ENCODE measurements at regions not wholly inside any gene's neighbourhood (a gene's known extent, or its start where the extent isn't known, plus 50 kb on each side); places are given as distances from the start of the nearest gene placed in this dataset.

DNA sequence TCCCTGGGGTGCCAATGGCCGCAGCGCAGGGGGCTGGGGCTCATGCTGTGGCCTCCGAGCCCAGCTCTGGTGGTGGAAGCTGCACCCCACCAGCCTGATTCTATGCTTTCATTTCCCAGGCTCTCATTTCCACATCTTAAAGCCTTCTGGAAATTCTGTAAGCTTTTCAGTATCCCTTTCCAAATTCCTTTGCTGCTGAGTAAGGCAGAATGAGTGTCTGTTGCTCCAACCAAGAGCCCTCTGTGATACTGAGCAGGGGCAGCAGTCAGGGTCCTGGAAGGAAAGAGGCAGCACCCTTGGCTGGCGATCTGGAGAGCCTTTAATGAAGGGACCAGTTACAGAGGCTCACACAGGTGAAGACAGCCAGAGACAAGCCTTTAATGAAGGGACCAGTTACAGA, 79.5 kb upstream of the FOXF1 start:
- no peak for DNase-seq

DNA sequence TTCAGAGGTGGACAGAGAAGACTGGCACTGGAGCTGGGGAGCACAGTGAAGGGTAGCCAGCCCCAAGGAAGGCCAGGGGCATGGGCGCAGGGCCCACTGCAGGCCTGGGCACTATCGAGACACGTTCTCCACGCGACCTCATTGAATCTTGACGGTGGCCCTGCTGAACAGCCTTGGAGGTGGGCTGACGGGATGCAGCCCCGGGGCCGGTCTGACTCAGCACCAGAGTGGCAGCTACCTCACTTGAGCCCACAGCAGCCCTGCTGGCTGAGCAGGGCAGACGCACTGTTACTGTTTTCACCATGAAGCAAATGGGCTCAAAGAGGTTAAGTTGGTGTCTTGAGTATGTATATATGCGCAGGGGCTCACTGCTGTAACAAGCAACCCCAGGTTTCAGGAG, 78.8 kb upstream of the FOXF1 start:
- no peak for DNase-seq

DNA sequence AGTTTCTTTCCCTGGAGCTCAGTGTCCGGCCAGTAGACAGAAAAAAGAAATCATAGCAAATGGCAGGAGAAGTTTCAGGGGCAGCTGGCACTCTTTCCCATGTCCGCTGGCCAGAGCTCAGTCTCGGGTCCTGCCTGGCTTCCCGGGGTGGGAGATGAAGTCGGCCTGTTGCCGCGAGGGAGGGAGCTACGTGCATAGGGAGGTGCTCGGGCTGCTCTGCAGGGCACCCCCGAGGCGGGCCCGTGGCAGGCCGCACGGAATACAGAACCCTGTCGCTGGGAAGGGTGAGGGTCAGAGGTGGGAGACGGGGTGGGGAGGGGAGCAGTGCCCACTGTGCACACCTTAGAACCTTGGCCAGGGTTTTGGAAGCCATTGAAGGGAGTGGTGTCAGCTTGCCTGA, 78.3 kb upstream of the FOXF1 start:
- DNase-seq = no peak

DNA sequence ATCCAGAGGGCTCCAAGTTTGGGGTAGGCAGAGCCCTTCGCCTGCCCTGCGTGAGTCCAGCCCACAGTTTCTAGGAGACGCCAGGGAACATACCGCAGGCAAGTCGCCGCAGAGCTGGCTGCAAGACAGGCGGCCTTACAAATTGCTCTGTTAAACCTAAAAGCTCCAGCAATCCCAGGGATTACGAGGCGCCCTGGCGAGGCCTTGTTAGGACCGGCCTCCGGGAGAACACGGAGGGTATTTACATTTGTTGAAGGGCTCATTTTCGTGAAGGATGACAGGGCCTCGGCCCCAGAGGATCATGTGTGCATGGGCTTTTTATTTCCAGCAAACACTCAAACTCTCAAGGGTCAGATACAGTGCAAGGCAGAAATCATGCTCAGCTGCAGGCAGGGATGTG, 77.6 kb upstream of the FOXF1 start:
- no peak for DNase-seq

DNA sequence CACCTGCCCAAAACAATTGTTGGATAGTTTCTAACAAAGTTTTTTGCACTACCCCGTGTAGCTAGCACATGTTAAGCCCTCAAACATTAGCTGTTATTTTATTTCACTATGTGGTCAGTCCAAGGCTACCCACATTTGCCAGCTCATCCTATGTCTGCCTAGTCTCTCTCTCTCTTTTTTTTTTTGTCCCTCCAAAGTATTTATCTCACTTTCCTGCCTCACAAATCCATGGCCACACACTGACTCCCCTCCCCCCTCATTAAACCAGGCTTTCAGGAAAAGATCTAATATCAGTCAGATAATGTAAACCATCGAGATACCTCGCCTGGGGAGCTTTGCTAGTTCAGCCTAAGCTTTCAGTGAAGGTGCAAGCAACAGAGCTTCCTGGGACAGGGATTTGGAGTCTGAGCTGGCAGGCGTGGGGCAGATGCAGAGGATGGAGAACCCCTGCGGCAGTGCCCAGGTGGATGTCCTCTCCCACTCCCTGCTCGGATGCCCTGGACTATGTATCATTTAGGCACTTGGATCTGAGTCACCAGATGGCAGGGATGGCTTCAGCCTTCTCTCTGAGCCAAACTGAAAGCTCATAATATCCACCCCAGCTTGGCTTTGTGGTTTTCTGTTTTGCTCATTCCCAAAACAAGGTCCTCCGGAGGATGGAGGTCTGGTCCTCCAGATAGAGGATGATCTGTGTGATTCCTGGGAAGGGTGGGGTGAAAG, 73.7 kb upstream of the FOXF1 start:
- no peak for DNase-seq

DNA sequence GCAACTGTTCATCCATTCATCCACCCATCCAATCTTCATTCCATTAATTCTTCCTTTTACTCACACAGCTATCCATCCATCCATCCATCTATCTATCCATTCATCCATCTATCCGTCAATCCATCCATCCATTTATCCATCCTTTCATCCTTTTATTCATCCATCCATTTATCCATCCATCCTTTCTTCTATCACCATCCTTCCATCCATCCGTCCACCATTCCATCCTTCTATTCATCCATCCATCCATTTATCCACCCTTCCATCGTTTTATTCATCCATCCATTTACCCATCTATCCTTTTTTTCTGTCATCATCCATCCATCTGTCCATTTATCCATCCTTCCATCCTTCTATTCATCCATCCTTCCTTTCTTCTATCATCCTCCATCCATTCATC, 73.0 kb upstream of the FOXF1 start:
- no peak for DNase-seq

DNA sequence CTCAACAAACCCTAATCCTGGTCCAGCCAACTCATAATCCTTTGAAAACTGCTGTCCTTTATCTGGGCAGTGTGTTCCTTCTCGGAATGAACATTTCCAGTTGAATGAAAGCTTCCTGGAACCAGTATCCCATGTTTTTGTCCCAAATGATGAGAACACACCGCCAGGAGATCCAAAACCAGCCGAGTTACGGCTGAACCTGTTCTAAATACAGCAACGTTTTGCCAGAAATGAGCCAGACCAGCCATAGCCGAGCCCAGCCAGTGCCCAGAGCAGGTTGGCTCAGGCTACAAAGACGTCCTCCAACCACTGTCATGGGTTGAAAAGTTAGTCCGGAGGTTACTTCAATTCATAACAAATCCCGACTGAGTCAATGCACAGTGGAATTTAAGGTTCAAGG, 67.6 kb upstream of the FOXF1 start:
- no peak for DNase-seq

DNA sequence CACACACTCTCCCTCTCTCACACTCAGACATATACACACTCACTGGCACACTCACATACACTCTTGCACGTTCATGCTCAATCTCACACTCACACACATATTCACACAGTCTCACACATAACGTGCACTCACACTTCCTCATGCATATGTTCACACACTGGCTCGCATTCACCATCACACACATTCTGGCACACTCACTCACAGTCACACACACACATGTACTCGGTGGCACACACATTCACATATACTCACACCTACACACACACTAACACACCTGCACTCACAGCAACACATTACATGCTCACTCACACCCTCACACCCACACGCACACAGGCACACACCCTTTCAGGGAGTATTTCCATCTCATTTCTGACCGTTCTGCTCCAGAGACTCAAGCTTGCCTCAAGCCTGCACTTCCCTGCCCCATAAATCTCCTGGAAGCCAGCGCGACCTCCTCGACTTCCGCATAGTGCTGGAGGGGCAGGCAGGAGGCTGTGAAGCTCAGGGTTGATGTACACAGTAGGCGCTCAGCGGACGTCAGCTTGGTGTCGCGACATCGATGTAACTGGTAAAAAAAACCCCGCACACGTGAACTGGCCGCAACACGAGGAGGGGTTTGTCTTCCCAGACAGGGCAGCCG, 66.7 kb upstream of the FOXF1 start:
- DNase-seq = no peak

DNA sequence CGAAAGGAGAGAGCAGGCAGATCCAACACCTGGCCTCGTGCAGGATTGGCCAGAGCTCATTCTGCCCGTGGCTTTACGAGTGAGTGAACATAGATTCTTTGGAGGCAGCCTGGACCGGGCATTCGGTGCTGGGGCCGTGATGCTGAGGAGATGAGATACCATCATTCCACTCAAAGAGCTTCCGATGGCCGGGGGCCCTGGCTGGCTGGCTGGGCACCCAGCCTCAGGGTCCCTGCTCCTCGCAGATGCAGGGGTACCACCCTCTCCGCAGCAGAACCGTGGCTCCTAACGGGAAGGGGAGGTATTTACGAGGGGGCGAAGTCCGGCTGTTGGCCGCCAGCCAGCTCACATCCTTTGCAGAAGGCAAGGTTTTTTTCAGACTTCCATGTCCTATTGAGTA, 66.1 kb upstream of the FOXF1 start:
- no peak for DNase-seq

DNA sequence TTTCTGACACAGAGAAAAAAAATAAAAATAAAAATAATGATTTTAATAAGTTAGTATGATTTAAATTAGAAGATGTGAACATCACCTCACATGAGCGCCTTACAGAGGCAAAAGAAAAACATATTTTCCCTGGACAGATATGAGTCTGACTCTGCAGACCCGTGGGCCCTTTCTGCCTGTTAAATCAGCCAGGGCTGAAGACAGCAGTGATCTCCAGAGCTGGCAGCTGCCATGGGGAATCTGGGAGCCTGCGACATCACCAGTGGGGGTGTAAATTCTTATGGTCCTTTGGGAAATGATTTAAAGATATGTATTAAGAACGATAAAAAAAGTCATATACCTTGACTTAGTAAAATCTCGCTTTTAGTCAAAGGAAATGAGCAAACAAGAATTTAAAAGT, 65.7 kb upstream of the FOXF1 start:
- DNase-seq = no peak

DNA sequence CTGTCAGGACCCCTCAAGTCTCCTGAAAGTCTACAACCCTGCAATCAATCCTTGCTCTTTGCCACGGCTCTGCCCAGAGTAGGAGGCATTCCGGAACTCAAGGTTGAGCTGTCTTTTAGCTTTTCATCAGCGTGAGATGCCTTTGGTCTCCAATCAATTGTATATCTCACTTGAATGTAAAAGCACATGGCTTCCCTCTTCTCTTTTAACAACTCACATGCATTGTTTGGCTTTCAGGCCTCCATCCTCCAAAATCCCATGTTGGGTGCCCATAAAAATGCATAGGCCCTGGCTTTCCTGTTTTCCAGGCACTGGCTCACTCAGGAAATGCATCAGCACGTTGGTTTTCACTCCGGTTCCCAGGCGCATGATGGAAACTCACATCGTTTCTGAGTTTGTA, 64.0 kb upstream of the FOXF1 start:
- DNase-seq = no peak

DNA sequence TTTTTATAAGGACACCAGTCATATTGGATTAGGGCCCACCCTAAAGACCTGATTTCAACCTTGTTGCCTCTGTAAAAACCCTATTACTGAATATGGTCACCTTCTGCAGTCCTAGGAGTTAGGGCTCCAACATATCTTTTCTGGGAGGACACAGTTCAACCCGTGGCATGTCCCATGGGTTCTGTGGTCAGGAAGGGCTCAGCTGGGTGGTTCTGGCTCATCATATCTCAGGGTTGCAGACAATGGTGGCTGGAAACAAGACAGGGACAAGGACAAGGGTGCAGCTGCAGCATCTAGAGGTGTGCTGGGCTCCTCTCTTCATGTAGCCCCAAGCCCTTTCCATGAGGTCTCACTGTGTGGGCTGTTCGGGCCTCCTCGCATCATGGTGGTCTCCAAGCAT, 63.1 kb upstream of the FOXF1 start:
- no peak for DNase-seq

DNA sequence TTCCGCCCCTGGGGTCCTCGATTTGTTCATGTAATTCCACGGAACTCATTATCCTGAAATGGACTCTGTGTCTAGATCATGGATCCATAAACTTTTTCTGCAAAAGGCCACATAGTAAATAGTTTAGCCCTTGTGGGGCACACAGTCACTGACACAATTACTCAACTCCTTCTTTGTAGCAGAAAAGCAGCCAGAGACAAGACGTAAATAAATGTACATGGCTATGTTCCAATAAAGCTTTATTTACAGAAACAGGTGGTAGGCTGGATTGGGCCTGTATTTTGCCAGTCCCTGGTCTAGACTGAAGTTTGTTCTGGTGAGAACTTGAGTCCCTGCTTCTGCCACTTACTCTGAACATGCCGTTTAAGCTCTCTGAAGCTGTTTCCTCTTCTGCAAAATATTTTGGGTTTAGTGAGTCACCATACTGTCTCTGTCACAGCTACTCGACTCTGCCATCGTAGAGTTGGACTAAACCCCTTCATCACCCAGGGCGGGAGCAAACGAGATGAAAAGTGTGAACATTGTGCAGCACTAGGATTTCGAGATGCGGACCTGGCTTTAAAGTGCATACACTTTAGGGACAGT, 61.9 kb upstream of the FOXF1 start:
- no peak for DNase-seq

DNA sequence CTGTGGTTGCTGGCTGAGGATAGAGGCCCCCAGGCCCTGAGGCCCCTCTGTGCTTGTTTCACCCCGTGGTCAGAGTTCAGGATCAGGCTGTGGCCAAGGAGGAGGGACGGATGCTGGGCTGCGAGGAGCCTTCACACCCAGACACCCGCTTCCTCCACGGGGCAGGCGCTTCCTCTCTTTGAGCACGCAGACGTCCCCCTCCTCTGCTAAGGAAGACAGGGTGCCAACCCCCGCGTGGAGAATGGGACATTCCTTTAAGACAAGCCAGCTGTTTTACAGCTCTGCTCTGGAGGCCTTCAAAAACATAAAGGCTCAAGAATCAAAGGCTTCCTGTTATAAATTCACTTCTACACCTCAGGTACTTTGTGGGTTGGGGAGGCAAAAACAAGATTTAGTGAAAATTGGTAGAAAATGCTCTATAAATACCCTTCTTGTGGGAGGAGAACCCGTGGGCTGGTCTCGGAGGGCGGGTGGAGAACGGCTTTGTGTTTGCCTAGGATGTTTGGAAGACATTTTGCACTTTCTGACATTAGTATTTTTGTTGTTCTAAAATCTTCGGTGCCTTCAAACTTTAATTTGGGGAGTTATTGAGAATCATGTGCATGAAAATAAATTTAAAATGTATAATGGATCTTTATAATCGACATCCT, 60.8 kb upstream of the FOXF1 start:
- DNase-seq = no peak

DNA sequence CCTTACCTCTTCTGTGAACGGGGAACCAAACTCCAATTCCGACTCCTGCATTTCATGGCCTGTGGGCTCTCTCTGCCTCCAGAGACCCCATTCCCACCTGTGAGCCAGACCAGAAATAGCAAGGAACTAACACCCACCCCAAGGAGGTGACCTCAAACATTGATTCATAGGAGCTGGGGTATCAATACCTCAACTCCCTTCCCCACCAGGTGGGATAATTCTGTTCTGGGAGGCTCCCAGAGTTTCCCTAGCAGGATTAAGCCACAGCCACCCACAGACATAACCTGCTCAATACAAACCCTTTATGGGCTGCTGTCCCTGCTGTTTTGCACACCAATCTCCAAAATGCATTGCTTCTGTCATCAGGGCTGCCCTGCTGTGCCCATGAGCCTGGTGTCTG, 59.6 kb upstream of the FOXF1 start:
- no peak for DNase-seq

DNA sequence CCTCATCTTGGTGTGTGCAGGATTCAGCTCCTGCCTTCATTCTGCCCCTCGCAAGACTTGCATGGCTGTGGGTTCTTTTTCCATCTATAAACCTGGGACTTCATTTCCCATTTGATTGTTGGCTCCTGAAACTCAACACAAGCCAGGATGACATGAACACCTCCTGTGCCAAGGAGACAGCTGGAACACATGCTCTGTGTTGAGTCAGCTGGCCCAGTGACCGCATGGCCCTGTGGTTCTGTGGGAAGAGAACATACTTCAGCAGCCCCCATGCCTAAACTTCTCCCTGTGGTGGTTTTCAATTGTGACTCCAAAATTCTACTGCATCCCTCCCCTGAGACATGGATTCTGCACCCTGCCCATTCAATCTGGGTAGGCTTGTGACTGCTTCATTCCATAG, 57.9 kb upstream of the FOXF1 start:
- DNase-seq = no peak

DNA sequence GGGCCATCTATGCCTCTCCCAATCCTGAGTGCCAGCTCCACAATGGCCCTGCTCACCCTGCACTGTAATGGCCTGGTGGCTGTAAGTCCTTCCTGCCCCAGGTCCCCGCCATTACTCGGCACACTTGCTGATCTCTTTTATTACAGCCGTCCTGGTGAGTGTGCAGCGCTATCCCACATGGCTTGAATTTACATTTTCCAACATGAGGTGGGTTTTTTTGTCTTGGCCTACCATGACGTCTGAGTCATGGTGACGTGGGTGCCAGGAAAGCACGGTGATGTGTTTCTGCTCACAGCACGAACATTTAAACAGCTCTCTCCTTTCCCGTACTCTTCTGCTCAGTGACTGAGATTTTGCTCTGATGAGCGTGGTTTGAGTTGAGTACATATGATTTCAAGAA, 55.2 kb upstream of the FOXF1 start:
- no peak for DNase-seq

DNA sequence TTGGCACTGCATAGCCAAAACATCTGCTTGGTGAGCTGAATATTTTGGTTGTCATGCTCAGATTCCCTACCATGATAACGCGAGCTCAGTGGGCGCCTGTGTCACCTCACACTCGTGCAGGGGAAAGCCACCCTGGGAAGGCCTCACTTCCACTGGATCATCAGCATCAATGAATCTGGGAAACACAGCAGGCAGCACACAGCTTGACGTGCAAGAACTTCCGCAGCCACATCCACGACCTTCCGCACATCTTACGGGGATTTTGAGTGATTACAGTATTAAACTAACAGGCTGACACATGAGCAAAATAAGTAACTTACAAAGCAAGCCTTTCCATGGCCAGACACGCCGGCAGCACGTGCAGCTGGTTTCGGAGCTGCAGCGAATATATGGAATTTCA, 54.7 kb upstream of the FOXF1 start:
- DNase-seq = no peak

DNA sequence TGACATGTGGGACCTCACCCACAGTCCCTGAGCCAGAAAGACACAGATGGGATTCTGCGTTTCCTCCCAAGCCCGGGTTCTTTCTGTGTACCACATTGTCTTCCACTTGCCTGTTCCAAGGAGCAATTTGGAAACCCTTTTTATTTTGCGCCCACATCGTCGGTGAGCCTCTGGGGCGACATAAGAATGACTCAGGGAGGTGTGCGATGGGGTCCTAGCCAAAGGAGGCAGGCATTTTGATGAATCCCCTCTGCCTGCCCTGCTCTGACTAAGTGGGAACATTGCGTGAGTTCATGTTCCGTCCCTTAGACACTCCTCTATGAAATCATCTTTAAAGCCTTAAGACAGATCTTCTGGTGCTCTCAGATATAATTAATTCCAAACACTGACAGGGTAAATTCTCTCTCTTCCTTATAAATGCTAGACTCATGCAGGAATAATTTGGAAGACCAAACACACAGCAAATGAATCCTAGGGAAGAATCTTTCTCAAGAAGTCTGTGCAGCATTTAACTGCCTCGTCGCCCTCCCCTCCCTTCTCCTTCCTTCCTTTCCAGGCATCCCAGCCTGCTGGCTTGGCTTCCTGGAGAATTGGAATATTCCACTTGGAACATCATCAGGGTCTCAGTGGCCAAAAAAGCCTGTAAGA, 52.7 kb upstream of the FOXF1 start:
- DNase-seq = no peak

DNA sequence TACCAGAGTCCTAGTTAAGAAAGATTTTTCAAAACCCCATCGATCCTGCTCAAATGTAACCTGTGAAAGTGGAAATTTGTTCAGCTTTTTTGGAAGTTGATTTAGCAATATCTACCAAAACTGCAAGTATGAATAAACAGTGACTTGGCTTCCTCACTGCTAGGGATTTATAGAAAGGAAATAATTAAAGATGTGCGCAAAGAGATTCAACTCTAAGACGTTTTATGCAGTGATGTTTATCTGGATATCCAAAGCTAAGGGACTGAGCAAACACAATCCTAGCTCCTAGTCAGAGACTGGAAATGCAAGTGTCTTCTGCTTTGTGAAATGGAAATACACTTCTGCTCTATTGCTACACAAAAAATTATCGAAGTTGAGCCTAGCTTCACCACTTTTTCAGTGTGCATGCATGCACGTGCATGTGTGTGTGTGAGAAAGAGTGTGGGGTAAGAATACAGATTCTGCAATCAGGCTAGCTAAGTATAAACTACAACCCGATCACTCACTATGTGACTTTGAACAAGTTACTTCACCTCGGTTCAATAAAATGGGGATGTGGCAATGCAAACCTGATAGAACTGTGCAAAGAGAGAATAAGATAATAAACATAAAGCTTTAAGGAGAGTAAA, 52.1 kb upstream of the FOXF1 start:
- no peak for DNase-seq

DNA sequence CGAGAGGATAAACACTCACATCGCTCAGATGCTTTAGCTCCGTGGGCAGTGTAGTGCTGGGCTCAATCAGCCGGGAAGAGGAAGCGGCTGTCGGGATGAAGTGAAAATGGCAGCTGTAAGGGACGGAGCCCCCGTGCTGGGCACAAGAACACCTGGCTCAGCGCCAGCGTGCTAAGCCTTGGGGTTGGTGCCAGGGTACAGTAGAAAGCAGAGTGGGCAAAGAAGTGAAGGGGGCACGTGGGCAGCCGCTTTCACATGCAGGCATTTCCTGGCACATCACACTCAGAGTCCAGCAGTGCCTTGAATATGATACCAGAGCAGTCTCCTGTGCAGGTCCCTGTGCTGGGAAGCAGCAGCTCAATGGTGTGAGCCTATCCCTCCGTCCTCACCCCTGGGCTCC, 51.1 kb upstream of the FOXF1 start:
- DNase-seq = no peak
